Caco-2 (cell line): ENCODE measurements at regions not wholly inside any gene's neighbourhood (a gene's known extent, or its start where the extent isn't known, plus 50 kb on each side); places are given as distances from the start of the nearest gene placed in this dataset.

Source experiments
- BruUV-seq: library from RNA; stranded (reverse); fragments of 400-500 nt; replicated peaks from 2 replicates; lab custom pipeline; 2021; lab: Mats Ljungman, UMichigan
- CTCF ChIA-PET: fragments of 300-600 bp; sonication (Branson Sonifier 250); formaldehyde crosslinking; loops from one replicate; lab custom pipeline; 2022; ENCODE audit warnings: antibody characterized with exemption; lab: Charles Lee
- POLR2A ChIA-PET: fragments of 300-600 bp; sonication (Branson Sonifier 250); formaldehyde crosslinking; loops from one replicate; lab custom pipeline; 2022; ENCODE audit warnings: antibody characterized with exemption; lab: Charles Lee
- DNase-seq, 2 experiments: peaks; one replicate each; pipeline versions ENCODE4 v3.0.0 to v3.0.0-alpha.2; 2020 to 2022
- H3K27me3 ChIP-seq: replicated peaks from 2 replicates; pipeline ENCODE4 v1.6.0; 2011; ENCODE audit warnings: low read length; ENCODE audit not compliant: control insufficient read depth, insufficient read depth
- H3K36me3 ChIP-seq: 2 replicates; pipeline ENCODE4 v1.5.1; 2011; ENCODE audit warnings: low read length; ENCODE audit not compliant: control insufficient read depth, insufficient read depth
- H3K4me1 ChIP-seq: fragments of 250-450 bp; sonication (Bioruptor Pico); 2 replicates; pipeline ENCODE4 v1.5.1; 2020; ENCODE audit warnings: mild to moderate bottlenecking
- H3K4me3 ChIP-seq: 2 replicates; pipeline ENCODE4 v1.5.1; 2011; ENCODE audit warnings: low read depth, mild to moderate bottlenecking, control low read depth, low read length
- H3K9me3 ChIP-seq: fragments of 250-450 bp; sonication (Bioruptor Pico); 2 replicates; pipeline ENCODE4 v1.5.1; 2020; ENCODE audit warnings: mild to moderate bottlenecking, moderate library complexity
- H3K27ac Mint-ChIP-seq: one replicate; pipeline ENCODE4 v1.8.0; 2022; ENCODE audit warnings: mixed read lengths; ENCODE audit not compliant: unreplicated experiment
- H3K27me3 Mint-ChIP-seq: one replicate; pipeline ENCODE4 v1.8.0; 2022; ENCODE audit warnings: mixed read lengths; ENCODE audit not compliant: insufficient read depth, unreplicated experiment
- H3K36me3 Mint-ChIP-seq: one replicate; pipeline ENCODE4 v1.8.0; 2022; ENCODE audit warnings: mild to moderate bottlenecking, mixed read lengths; ENCODE audit not compliant: insufficient read depth, unreplicated experiment
- H3K4me1 Mint-ChIP-seq: one replicate; pipeline ENCODE4 v1.8.0; 2022; ENCODE audit warnings: low read depth, mixed read lengths; ENCODE audit not compliant: unreplicated experiment
- H3K4me3 Mint-ChIP-seq: one replicate; pipeline ENCODE4 v1.8.0; 2022; ENCODE audit warnings: mild to moderate bottlenecking, moderate library complexity, mixed read lengths; ENCODE audit not compliant: unreplicated experiment
- H3K9me3 Mint-ChIP-seq: one replicate; pipeline ENCODE4 v1.8.0; 2022; ENCODE audit warnings: mixed read lengths; ENCODE audit not compliant: unreplicated experiment
- CTCF ChIP-seq, 2 experiments: fragments of 200-600 bp in 1 of 2; IDR thresholded peaks; 1 replicate in 1 of 2; 2 replicates in 1 of 2; pipeline versions ENCODE4 v1.5.1 to v1.8.0; 2011 to 2022; ENCODE audit warnings: antibody characterized with exemption in 1 of 2, control low read depth in 1 of 2, inconsistent platforms in 1 of 2, low read depth in 1 of 2, low read length in 1 of 2, mild to moderate bottlenecking in 1 of 2, moderate library complexity in 1 of 2; ENCODE audit not compliant: insufficient read depth in 1 of 2, severe bottlenecking in 1 of 2, unreplicated experiment in 1 of 2
- intact Hi-C: fragments of 100-400 bp; cut with micrococcal nuclease; formaldehyde crosslinking; loops from one replicate; pipeline ENCODE4 v1.10.0; 2022; ENCODE audit not compliant: unreplicated experiment

- ChIA-PET CTCF (no interaction called here), POLR2A (no interaction called here)
- Mint-ChIP-seq H3K9me3 (no peaks in the 10 kb centered on the region), H3K4me1 (no peaks in the 10 kb centered on the region), H3K4me3 (no peak overlapping the region), H3K27me3 (no peaks in the 10 kb centered on the region), H3K27ac (peak overlapping the region; percentile 80), H3K36me3 (no peaks in the 10 kb centered on the region)
- Histone ChIP-seq H3K36me3 (no peaks in the 10 kb centered on the region), H3K27me3 (no peaks in the 10 kb centered on the region), H3K9me3 (no peaks in the 10 kb centered on the region), H3K4me1 (peaks cover 21% of the 10 kb centered on the region), H3K4me3 (no peak overlapping the region)
- TF ChIP-seq CTCF (IDR thresholded peaks at IDR 0.05; ENCODE audit: insufficient read depth in 1 of 2, low read depth in 1 of 2, low read length in 1 of 2, severe bottlenecking in 1 of 2, unreplicated experiment in 1 of 2), result no peak
- no TSS peak for BruUV-seq
- intact Hi-C loops, result loop anchor here (1.0 kb wide), 1 partner anchor 7 kb away; no protein-coding TSS in a partner anchor
- DNase-seq, result peak in 1 of 2 experiments; percentile 33
These were observed 59.5 kb upstream of the DYNAP start for GRCh38 chr18:54531402-54532065.

GRCh38 chr18:54532222-54532621 lies 58.8 kb upstream of the DYNAP start:
- Mint-ChIP-seq H3K9me3 (no peaks in the 10 kb centered on the region), H3K4me3 (no peak overlapping the region), H3K36me3 (no peaks in the 10 kb centered on the region), H3K4me1 (no peaks in the 10 kb centered on the region), H3K27me3 (no peaks in the 10 kb centered on the region), H3K27ac (peak overlapping the region; percentile 80)
- intact Hi-C loops, result loop anchor here (1.0 kb wide), 1 partner anchor 8 kb away; no protein-coding TSS in a partner anchor
- ChIA-PET POLR2A (no interaction called here), CTCF (no interaction called here)
- H3K4me1 ChIP-seq, result peaks cover 21% of the 10 kb centered on the region
- no peaks in the 10 kb centered on the region for H3K9me3 ChIP-seq
- no TSS peak for BruUV-seq
- TF ChIP-seq CTCF (IDR thresholded peaks at IDR 0.05; ENCODE audit: insufficient read depth in 1 of 2, low read depth in 1 of 2, low read length in 1 of 2, severe bottlenecking in 1 of 2, unreplicated experiment in 1 of 2), result no peak
- peak; percentile 34 to 38 for DNase-seq
- H3K27me3 ChIP-seq, result no peaks in the 10 kb centered on the region
- no peak overlapping the region for H3K4me3 ChIP-seq
- no peaks in the 10 kb centered on the region for H3K36me3 ChIP-seq

- DNase-seq, result no peak
- Mint-ChIP-seq H3K4me1 (no peaks in the 10 kb centered on the region), H3K4me3 (no peak overlapping the region), H3K9me3 (no peaks in the 10 kb centered on the region), H3K27ac (no peak overlapping the region), H3K27me3 (no peaks in the 10 kb centered on the region), H3K36me3 (no peaks in the 10 kb centered on the region)
- no peak for TF ChIP-seq CTCF (IDR thresholded peaks at IDR 0.05; ENCODE audit: insufficient read depth in 1 of 2, low read depth in 1 of 2, low read length in 1 of 2, severe bottlenecking in 1 of 2, unreplicated experiment in 1 of 2)
- no TSS peak for BruUV-seq
- no peak overlapping the region for H3K4me3 ChIP-seq
- H3K36me3 ChIP-seq, result no peaks in the 10 kb centered on the region
- intact Hi-C loops, result loop anchor here (1.0 kb wide), 1 partner anchor 9 kb away; no protein-coding TSS in a partner anchor
- POLR2A ChIA-PET, result no interaction called here
- CTCF ChIA-PET, result no interaction called here
- no peaks in the 10 kb centered on the region for H3K9me3 ChIP-seq
- H3K27me3 ChIP-seq, result no peaks in the 10 kb centered on the region
- peaks cover 21% of the 10 kb centered on the region for H3K4me1 ChIP-seq
These were observed 58.1 kb upstream of the DYNAP start for GRCh38 chr18:54532962-54533361.
